Frontal cortex (tissue), 3 donors: ENCODE measurements at regions not wholly inside any gene's neighbourhood (a gene's known extent, or its start where the extent isn't known, plus 50 kb on each side); places are given as distances from the start of the nearest gene placed in this dataset.
"Not testable (repeated sequence)": the region's sequence is repeated elsewhere in the genome, so short reads cannot be mapped to it uniquely, and the experiment has no call there.

Experiments
- DNase-seq, 2 donors: peaks; one replicate each; pipeline ENCODE4 v3.0.0; 2012; ENCODE audit warnings: low spot score in 2 of 2
- FAIRE-seq: peaks from 2 replicates; lab custom pipeline; 2012; peaks lifted over from hg19 to GRCh38; lab: Jason Lieb, UNC
- donor health status: control.
- donor health status: control.
- donor health status: control.

DNA sequence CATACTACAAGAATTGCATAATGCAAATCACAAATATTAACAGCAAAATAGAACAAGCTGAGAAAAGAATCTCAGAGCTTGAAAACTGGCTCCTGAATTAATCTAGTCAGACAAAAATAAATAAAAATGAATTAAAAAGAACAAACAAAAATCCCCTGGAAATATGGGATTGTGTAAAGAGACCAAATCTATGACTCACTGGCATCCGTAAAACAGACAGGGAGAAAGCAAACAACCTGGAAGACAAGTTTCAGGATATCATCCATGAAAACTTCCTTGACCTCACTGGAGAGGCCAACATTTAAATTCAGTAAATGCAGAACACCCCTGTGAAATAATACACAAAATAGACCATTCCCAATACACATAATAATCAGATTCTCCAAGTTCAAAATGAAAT, 229.3 kb upstream of the CTNND2 start:
- FAIRE-seq (no peak), DNase-seq (no peak)

DNA sequence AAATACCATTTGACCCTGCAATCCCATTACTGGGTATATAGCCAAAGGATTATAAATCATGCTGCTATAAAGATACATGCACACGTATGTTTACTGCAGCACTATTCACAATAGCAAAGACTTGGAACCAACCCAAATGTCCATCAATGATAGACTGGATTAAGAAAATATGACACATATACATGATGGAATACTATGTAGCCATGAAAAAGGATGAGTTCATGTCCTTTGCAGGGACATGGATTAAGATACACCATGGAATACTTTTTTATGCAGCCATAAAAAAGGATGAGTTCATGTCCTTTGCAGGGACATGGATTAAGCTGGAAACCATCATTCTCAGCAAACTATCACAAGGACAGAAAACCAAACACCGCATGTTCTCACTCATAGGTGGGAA, 226.8 kb upstream of the CTNND2 start:
- not testable (repeated sequence) for DNase-seq, FAIRE-seq

DNA sequence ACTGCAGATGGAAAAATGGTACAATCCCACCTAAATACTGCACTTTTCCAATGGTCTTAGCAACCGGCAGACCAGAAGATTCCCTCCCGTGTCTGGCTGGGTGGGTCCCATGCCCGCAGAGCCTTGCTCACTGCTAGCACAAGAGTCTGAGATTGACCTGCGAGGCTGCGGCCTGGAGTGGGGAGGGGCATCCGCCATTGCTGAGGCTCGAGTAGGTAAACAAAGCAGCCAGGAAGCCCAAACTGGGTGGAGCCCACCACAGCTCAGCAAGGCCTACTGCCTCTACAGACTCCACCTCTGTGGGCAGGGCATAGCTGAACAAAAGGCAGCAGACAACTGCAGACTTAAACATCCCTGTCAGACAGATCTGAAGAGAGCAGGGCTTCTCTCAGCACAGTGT, 221.6 kb upstream of the CTNND2 start:
- no peak for FAIRE-seq
- DNase-seq, result no peak

DNA sequence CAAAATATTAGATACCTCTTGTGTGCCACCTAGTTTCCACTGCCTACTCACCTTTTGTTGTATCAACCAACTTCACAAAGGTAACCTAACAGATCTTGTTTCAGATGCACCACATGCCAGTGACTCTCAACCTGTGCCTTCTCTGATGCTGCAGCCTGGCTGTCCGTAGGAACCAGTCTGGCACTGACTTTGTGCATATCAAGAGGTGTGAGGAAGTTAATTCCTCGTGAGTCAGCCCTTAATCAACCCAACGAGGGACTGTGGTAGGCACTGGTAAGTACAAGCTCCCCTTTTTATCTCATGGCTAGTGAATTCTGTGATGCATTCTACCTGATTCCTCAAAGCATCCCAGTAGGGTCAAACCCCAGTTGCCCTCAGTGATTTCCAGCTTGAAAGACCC, 215.4 kb upstream of the CTNND2 start:
- no peak for FAIRE-seq
- DNase-seq, result no peak

DNA sequence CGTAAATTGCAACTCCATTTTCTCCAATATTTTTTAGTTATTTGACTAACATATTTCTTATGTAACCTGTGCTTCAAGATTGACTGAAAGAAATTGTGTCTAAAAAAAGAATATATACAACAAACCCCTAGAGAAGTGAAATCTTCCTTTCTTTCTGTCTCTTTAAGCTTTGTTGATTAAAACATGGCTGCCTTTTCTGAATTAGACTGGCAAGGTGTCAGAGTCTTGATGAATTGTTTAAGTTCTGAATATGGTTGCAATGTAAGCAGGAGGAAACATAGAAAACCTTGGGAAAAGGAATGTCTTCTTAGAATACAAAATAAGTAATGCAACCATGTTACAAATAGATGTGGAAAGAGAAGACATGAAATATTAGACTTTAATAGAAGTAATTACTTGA, 209.8 kb upstream of the CTNND2 start:
- no peak for FAIRE-seq
- no peak for DNase-seq

DNA sequence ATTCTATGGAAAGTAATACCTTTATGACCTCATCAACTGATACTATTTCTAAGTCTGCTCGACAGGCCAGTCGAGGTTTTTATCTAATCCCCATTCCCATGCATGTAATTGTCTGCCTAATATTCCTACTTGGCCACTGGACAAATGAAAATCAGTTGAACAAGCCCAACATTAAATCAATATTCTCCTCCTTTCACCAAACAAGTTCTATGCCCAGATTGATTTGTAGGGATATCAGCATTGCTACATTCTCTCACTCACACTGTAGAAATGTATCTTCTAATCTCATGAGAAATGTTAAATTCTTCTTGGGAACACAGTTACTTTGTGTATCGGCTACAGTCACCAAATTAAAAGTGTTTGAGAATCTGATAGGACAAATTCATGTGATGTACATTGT, 208.8 kb upstream of the CTNND2 start:
- DNase-seq, result no peak
- no peak for FAIRE-seq

DNA sequence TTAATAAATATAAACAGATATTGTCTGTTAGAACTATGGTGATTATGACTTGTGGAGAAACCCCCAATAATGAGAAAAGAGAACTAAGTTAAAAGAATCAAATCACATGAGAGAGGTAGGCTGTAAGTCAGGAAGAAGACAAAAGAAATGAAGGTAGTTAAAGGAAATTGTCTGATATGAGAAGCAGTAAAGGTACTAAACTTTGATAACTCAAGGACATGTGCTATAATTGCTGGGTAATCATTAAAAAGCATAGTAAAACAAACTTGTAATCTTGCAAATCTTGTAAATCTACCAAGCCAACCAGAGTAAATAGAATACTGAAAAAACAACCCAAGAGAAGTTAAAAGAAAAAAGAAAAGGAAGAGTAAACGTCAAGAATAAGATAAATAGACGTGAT, 207.0 kb upstream of the CTNND2 start:
- FAIRE-seq, result no peak
- no peak for DNase-seq

DNA sequence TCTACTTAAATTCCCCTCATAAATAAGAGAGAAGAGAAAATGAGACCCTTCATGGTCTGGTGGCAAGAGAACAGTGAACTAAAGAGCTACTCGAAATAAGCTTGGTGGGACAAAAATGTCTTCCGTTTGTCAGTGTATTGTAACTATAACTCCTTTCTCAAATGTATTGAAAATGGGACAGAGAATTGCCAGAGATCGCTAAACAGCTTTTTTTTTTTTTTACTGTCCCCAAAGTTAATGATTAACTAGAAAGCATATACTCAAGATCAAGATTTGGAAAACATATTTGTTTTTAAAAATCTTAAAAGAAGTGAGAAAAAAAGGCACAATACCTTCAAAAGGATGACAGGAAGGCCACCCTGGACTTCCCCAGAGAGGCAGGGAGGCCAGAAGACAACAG, 206.4 kb upstream of the CTNND2 start:
- DNase-seq, result no peak
- no peak for FAIRE-seq

DNA sequence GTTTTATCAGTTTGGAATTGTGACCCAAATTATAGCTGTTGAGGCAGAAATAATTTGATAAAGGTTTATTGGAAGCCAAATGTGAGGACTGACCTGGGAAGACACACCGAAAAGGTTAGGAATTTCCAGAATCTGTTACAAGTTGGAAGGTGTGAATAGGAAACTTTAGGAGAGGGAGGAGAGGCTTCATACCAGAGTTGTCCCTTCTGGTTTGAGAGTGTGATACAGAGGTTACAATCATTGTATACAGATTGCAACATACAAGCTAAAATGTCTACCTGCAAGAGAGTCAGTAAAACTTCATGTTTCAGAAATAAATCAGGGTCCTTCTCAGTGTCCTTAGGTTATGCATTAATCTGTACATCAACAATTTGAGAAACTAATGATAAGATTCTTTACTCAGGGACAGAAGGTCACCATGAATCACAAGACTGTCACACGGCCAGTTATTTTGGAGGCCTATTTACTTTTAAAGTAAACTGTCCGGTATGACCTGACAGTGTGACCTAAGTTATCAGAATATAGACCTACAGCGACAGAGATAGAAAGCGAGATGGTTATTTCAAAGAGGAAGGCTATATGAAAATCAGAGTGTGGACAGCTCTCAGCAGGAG, 204.9 kb upstream of the CTNND2 start:
- no peak for FAIRE-seq
- DNase-seq, result no peak

DNA sequence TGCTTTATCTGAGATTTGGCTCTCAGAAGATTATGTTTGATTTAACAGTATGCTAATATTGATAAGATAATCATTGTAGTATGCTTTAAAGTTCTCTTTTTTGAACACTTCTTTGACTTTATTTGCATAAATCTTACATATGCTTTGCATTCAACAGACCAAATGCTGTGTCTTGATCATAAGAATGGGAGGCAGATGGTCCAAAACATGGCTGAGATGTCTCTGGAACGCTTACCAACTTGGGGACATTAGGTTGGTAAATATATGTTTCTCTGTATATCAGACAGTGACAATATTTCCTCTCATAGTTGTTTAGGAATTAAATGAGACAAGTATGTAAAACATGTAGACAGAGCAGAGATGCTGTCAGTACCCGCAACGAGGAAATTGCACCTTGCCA, 197.9 kb upstream of the CTNND2 start:
- FAIRE-seq, result no peak

DNA sequence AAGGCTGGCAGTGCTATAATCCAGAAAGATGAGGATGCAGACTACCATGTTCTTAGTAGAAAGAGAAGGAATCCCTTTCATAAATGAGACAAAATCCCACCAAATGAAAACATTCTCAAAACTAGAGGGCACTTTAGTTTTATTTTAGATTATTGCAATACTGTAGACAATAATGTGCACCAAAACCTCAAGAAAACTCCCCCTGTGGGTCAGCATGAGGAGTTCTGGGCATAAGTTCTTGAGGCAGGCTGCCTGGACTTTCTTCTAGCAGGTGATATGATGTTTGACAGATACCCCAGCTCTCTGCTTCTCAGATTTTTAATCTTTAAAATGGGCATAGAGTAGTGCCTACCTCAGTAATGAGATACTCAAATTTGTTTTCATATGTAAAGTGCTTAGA, 196.3 kb upstream of the CTNND2 start:
- FAIRE-seq, result no peak
- DNase-seq, result no peak

More for the DNA sequence above, 197.9 kb upstream of the CTNND2 start:
- DNase-seq, result no peak

DNA sequence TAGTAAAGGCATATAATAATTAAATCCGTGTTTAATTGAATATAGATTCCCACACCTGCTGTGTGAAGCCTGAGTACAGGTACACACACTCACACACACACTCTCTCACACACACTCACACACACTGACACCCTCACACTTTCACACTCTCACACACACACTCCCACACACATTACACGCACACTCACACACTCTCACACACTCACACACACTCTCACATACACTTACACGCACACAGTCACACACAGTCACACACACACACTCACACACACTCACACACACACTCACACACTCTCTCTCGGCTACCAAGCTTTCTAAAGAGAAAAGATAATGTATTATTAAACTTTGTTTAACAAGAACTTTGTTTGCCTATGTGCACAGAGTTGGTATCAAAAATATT, 195.1 kb upstream of the CTNND2 start:
- DNase-seq, result no peak
- FAIRE-seq, result no peak

DNA sequence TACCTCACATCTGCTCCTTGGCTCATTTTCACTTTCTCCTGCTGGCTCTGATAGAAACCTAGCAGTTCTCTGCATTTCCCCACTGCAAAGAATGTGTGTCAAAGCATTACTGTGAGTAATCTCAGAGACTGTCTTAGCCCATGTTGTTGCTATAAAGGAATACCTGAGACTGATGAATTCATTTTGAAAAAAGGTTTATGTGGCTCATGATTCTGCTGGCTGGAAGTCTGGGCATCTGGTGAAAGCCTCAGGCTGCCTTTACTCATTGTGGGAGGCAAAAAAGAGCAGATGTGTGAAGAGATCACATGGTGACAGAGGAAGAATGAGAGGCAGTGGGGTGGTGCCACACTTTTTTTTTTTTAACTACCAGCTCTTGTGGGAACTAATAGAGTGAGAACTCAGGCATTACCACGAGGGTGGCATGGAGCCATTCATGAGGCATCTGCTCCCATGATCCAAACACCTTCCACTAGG, 191.6 kb upstream of the CTNND2 start:
- no peak for DNase-seq
- no peak for FAIRE-seq

DNA sequence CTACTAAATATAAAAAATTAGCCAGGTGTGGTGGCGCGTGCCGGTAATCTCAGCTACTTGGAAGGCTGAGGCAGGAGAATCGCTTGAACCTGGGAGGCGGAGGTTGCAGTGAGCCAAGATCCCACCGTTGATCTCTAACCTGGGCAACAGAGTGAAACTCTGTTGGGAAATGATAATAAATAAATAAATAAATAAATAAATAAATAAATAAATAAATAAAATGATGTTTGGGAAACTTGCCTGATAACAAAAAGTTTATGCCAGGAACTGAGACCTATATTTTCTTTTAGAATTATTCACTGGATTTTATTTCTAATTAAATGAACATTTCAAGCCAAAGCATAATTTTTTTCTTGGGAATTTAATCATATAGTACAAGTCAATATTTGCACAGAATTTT, 189.3 kb upstream of the CTNND2 start:
- DNase-seq (no peak), FAIRE-seq (no peak)

DNA sequence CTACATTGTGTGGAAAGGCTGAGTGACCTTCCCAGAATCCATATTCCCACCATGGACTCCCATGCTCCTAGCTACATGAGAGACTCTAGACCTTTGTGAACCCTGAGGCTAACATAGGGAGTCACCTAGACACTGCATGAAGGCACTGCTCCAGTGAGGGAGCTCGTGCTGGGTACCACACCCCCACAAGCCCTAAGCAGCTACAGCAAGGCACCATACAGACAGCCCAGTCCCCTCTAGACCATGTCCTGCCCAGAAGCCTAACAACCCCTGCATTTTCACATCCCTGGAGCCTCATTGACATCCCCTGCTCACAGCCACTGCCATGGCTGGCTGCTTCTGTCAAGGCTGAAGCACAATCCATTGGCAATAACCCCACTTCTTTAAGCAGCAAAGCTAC, 176.5 kb upstream of the CTNND2 start:
- FAIRE-seq, result no peak

DNA sequence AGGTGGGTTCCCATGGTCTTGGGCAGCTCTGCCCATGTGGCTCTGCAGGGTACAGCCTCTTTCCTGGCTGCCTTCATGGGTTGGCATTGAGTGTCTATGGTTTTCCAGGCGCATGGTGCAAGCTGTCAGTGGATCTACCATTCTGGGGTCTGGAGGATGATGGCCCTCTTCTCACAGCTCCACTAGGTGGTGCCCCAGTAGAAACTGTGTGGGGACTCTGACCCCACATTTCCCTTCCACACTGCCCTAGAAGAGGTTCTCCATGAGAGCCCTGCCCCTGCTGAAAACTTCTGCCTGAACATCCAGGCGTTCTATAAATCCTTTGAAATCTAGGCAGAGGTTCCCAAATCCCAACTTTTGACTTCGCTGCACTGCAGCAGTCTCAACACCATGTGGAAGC, 174.0 kb upstream of the CTNND2 start:
- not testable (repeated sequence) for DNase-seq, FAIRE-seq

More for the DNA sequence above, 176.5 kb upstream of the CTNND2 start:
- no peak for DNase-seq

DNA sequence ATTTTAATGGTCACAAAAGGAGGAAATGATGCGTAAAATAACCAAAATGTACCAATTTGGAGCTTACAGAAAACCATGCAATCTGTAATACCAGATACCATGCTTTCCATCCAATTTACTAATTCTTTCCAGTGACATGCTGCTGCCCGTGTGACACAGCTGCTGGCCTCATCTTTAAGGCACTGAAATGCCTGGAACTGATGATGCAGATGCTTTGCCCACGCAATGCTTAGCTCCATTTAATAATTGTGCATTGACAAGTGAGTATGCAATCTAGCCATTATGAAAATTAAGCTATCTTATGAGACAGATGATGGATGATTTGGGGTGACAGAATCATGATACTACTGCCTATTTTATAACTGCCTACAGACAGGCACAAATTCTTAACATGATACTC, 169.2 kb upstream of the CTNND2 start:
- no peak for DNase-seq
- FAIRE-seq, result no peak

DNA sequence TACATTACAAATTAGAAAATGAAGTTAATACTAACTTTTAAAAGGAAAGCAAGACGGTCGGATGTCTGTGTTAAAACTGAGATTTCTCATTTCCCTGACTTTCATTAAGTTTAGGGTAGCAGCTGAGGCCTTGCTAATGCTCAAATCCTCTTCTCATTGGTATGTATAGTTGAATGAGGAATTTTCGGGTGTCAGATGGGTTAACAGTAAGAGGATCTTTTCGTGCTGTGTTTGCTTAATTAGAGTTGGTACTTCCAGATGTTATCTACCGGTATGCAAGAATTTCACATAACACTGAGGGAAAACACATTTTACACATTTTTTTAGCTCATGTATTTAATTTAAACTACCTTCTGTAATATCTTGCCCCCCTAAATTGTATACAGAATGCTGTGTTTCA, 168.2 kb upstream of the CTNND2 start:
- DNase-seq (no peak), FAIRE-seq (no peak)

DNA sequence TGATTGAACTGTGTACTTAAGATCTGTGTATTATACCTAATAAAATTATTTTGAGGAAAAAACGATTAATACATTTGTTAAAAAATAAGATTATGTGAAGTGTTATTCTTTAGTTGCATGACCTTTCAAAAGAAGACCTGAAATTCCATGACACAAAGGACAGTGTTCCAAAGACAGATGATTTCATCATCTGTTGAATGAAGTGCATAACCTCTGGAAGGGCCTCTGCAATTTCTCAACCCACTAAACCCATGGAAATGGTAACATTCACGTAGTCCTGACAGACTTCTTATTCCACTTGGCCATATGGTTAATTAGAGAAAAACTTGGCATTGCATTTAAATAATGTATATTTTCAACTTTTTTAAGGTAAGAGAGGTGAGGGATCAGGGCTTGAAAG, 167.2 kb upstream of the CTNND2 start:
- FAIRE-seq (no peak), DNase-seq (no peak)

DNA sequence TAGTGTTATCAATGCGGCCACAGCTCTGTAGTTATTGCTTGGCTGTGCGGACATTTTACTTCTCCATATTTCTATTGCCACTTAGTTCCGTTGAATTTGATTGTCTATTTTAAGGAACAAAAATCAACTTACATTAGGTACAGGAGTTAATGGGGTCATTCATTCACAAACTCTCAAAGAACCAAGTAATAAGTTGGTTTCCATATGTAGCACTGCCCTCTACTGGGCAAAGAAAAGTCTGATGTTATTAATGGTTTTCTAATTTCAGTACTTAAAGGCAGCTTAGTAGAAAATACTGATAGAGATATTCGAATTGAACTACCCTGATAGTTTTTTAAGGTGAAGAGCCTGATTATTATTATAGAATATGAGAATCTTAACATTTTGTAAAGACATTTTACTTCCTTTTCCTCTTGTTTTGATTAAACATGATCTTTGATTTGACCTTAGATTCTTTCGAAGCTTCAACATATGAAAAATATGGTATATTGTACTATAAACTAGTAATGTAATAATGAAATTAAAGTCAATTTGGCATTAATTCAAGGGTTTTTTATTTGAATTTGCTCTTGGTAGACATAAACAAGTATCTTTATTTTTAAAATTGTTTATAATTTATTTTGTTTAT, 119.5 kb upstream of the CTNND2 start:
- DNase-seq (no peak), FAIRE-seq (peak; percentile 84)

DNA sequence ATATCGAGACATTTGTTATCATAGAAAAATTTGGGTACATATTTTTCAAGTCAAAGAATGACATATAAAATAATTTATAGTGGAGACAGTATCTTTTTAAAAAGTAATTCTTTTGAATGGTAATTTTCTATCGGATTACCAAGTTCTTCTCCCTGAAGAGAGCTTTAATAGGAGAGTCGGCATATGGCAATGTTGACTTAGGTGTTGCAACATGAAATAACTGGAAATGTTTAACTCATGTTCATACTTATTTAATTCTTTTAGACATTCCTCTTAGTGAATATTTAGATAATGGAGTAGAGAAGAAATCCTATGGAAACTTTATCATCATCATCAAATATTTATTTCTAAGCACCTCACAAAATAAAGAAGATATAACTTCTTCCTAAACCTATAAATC, 118.2 kb upstream of the CTNND2 start:
- FAIRE-seq (no peak), DNase-seq (no peak)

DNA sequence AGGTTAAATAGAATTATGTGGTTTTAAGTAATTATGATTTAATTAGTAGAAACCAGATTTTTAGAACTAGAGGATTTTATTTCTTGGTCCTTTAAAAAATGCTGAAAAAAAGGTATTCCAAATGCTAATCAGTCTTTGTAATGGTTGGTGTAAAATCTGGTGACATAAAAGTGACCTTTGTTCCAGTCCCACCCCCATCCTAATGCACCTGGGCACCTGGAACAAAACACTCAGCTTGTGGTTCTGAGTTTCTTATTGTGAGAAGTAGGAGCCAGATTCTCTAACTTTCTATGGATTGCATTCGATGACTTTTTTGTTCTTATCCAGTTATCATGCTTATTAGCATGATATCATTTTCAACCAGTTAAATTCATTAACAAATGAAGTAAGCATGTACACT, 115.1 kb upstream of the CTNND2 start:
- FAIRE-seq, result no peak
- no peak for DNase-seq
